GM13976 (cell line): ENCODE measurements at regions not wholly inside any gene's neighbourhood (a gene's known extent, or its start where the extent isn't known, plus 50 kb on each side); places are given as distances from the start of the nearest gene placed in this dataset.

ENCODE experiments used
- DNase-seq: peaks from one replicate; pipeline ENCODE4 v3.0.0; 2012; ENCODE audit warnings: low spot score
- in situ Hi-C: fragments of 300-500 bp; cut with MboI; formaldehyde crosslinking; loops from one replicate; pipeline ENCODE4 v1.12.0; 2022; ENCODE audit warnings: low sequenced_read_pairs, mixed read lengths, inconsistent platforms; ENCODE audit not compliant: unreplicated experiment
- TF ChIP-seq, protein P1 (sequence below): IDR thresholded peaks from 2 replicates; pipeline ENCODE4 v1.5.1; 2012; ENCODE audit warnings: borderline replicate concordance, mild to moderate bottlenecking; ENCODE audit not compliant: insufficient read depth; ENCODE audit errors: extremely low read depth, missing control alignments, control extremely low read depth

DNA sequence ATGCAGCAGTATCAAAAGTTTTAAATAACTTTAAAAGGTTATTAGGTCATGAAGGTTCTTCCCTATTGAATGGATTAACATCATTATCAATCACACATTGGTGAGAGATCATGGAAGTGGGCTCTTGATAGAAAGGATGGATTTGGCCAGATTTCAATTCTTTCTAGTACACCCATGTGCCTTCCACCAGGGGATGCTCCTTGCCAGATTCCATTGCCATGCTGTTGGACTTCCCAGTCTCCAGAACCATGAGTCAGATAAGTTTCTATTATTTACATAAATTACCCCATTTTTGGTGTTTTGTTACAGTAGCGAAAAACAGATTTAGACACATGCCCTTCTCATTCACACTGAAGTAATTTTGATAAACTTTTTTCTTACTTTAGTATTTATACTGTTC lies 1010.6 kb upstream of the C9orf72 start:
- in situ Hi-C loops: no loop called here
- no peak for DNase-seq
- TF ChIP-seq, protein P1, sequence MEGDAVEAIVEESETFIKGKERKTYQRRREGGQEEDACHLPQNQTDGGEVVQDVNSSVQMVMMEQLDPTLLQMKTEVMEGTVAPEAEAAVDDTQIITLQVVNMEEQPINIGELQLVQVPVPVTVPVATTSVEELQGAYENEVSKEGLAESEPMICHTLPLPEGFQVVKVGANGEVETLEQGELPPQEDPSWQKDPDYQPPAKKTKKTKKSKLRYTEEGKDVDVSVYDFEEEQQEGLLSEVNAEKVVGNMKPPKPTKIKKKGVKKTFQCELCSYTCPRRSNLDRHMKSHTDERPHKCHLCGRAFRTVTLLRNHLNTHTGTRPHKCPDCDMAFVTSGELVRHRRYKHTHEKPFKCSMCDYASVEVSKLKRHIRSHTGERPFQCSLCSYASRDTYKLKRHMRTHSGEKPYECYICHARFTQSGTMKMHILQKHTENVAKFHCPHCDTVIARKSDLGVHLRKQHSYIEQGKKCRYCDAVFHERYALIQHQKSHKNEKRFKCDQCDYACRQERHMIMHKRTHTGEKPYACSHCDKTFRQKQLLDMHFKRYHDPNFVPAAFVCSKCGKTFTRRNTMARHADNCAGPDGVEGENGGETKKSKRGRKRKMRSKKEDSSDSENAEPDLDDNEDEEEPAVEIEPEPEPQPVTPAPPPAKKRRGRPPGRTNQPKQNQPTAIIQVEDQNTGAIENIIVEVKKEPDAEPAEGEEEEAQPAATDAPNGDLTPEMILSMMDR: no peak

DNA sequence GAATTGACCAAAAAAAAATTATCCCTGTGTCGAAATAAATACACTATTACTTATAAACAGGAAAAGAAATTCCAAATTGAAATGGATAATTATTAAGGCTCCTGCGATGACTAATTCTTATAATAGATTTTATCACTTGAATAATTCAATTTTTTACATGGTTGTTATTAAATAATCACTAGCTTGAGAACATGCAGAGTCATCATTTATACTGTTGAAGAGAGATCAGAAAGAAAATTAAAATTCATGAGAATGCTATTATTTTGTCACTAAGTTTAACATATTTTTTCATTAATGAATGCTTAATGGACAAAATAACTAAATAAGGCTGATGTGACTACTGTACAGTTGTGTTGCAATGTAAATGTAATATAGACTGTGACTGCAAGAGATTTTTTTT lies 1011.3 kb upstream of the C9orf72 start:
- DNase-seq: no peak
- TF ChIP-seq, protein P1: no peak
- in situ Hi-C loops: no loop called here

DNA sequence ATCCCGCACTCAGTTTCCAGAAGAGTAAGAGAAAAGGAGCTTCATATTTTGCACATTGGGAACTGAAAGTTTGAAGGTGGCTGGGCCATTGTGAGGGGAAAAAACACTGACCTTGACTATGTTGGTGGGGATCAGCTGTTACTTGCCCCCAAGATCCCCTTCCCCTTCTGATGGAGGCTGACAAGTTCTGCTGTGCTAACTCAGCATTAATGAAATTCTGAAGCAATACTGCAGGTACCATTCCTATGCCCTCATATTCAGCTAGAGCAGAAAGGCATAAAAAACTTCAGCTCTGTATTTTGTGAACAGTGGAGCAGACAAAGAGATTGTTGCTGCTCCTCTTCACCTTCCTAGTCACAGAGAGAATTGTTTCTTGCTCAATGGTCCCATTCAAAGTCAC lies 1013.8 kb upstream of the C9orf72 start:
- DNase-seq: no peak
- in situ Hi-C loops: no loop called here
- TF ChIP-seq, protein P1: no peak

DNA sequence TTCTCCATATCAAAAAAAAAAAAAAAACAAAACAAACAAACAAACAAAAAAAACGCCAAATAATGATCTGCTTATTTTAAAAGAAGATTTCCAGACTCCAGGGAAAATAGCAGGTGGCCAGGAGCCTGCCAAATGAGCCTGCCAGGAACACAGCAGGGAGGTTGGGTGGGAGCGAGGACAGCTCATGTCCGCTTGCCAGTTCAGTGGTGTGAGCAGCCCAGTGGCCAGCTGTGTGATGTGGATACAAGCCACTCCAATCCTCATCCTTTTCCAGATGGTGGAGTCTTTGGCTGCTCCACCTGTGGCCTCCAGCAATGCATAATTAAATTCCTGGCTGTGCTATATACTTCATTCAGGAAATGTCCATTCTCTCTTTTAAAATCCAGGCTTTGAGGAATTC lies 1025.1 kb upstream of the C9orf72 start:
- TF ChIP-seq, protein P1: no peak
- DNase-seq: no peak
- in situ Hi-C loops: no loop called here

DNA sequence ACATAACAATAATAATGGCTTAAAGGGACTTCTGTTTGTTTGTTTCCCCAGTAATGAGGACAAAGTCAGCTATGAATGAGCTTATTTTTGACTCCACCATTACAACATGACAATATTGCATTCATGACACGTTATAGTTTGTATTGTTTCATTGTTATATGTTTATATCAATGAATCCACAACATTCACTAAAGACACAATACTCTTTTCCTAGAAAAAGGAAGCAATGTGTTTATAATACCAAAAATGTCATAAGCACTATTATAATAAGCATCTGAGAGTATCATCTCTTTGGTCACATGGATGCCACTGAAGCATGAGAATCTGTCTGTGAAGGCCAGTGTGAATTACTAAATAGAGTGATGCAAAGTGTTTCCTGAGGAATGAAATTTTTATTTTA lies 1026.9 kb upstream of the C9orf72 start:
- in situ Hi-C loops: no loop called here
- TF ChIP-seq, protein P1: no peak
- DNase-seq: no peak

DNA sequence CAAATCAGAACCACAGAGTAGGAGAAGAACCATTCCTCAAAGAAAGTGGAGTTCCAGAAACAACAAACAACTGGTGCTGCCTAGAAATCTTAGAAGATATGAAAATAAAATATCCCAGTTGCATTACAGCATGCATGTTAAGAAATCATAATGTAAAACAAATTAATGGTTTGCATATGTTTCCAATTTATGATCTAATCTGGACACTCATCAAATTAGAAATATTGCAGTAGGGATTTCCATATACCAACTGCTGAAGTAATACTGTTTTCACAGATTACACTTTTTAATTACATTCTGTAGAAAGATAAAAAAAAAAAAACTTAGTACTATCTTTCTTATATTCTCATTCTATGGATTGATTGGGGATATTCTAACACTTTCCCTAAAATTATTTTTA lies 1034.6 kb upstream of the C9orf72 start:
- no peak for DNase-seq
- TF ChIP-seq, protein P1: no peak
- in situ Hi-C loops: no loop called here

DNA sequence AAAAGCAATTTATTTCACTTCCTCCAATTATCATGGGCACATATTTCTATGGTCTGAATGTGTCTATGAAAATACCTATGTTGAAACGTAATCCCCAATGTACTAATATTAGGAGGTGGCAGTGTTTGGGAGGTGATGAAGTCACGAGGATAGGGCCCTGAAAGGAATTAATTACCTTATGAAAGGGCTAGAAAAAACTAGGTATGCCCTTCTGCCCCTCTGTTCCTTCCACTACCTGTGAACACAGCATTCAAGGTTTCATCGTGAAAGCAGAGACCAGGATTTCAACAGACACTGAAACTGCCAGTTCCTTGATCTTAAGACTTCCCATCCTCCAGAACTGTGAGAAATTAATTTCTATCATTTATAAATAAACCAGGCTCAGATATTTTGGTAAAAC lies 1037.1 kb upstream of the C9orf72 start:
- in situ Hi-C loops: no loop called here
- TF ChIP-seq, protein P1: no peak
- DNase-seq: no peak
